HG03135 (cell line): ENCODE measurements at regions not wholly inside any gene's neighbourhood (a gene's known extent, or its start where the extent isn't known, plus 50 kb on each side); places are given as distances from the start of the nearest gene placed in this dataset.
A peak's percentile ranks its signal among the peaks of the same experiment; 100 is the strongest.

ENCODE experiments used
- ATAC-seq: cut with Tn5 transposase; IDR thresholded peaks from one replicate; pipeline ENCODE4 v1.9.1; 2021; ENCODE audit warnings: mild to moderate bottlenecking, moderate library complexity; ENCODE audit not compliant: unreplicated experiment

GRCh38 chr2:453132-453531 lies 165.2 kb upstream of the ALKAL2 start:
- no peak for ATAC-seq

DNA sequence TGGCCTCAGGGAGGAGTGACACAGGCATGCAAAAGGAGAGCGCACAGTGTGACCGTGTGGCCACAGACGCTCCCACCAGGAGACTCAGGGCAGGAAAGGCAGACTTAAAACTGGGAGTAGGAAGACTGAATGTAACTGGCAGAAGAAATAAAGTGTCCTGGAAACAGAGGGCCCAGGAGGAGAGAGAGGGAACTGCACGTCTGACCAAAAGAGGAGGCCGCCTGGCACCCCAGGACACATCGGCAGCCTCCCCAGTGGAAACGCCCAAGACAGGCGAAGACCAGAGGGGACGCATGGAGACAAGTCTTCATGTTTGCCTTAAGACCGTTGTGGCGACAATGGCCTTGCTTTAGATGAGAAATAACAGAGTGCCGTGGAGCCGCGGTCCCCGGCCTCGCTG lies 163.6 kb upstream of the ALKAL2 start:
- no peak for ATAC-seq

DNA sequence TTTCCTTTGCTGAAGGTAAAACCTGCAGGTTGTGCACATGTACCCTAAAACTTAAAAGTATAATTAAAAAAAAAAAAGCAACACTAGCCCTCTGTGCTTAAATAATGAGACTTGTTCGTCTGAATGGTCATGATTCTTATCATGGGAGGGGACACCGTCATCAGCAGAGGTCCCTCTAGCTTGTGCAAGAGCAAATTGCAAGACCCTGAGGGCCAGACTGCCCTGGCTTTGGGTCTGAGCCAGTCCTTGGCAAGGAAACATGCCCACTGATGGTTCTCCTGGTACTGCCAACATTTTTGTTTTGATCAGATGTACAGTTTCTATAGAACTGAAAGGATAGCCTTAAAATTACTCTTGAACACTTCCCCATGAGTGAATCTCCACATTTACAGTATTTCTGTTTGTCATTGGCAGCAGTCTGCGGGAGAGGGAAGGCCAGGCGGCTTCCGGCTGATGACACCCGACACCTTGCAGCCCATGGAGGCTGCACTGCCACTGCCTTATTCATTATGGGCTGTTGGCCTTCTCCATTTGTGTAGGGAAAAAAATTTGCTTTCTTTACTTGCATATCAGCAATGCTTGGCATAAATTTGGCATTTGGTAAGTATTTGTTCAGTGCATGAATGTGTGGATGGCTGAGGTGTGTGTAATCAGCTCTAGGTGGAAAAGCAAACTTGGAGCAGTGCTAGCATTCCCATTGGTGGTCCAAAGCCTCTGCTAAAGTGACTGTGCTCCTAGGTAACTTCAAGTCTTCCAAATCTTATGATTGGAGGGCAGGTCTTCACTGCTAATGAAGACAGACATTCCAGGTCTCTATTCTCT lies 161.6 kb upstream of the ALKAL2 start:
- no peak for ATAC-seq

GRCh38 chr2:447902-448665 lies 160.2 kb upstream of the ALKAL2 start:
- no peak for ATAC-seq

DNA sequence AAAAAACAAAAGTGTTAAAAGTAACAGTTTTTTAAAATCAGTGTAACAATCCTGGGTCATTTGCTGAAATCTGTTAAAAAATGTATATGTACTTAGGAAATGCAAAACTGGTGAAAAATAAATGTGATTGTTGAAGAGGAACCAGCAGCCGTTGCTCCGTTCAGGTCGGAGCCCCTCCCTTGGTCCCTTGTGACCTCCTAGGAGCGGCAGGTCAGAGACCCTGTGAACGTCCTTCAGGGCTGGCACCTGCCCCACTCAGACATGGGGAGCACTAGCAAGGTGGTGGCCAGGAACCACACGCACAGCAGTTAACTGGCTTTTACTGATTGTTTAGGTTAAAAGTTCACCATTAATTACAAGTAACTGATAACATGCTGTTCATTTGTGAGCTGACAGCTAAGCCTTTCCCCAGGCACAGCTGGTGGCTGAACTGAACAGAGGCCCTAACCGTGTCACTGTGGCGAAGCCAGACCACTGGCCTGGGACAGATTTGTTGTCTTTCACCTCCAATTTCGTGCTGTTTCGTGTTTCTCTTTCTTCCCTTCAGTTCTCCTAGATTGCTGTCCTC lies 159.2 kb upstream of the ALKAL2 start:
- ATAC-seq = no peak

- ATAC-seq = no peak
Measured at GRCh38 chr2:446303-446874, 158.5 kb upstream of the ALKAL2 start.

- ATAC-seq = no peak
Measured at GRCh38 chr2:445896-446295, 158.0 kb upstream of the ALKAL2 start.

- no peak for ATAC-seq
Measured at GRCh38 chr2:444937-445884, 157.3 kb upstream of the ALKAL2 start.

DNA sequence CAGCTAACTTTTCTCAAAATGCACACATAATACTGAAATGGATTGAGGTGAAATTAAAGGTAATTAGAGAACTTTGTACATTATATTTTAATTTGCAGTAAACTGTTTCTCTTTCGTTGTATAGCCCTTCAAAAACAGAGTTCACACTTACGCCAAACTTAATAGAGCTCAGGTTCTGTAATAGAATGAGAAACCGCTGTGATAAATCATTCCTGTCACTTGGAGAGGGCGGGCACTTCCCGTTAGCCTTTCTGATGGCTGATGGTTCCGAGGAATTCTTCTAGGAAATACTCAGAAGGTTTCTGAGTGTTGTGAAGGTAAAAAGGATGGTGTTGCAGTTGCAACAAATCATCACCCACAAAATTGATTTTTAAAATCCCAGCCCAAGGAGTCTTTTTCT lies 155.8 kb upstream of the ALKAL2 start:
- no peak for ATAC-seq

GRCh38 chr2:443216-443615 lies 155.3 kb upstream of the ALKAL2 start:
- no peak for ATAC-seq

- no peak for ATAC-seq
Measured at GRCh38 chr2:441258-442022, 153.5 kb upstream of the ALKAL2 start.

DNA sequence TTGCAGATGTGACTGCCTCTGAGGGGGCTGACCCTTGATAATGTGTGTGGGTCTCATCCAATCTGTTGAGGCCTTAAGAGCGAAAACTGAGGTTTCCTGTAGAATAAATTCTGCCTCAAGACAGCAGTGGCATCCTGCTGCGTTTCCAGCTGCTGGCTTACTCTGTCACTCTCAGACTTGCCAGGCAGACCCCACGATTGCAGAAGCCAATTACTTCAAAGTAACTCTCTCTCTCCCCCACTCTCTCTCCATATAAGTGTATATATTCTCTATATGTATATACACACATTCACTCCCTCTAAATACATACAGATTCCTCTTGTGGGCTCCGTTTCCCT lies 152.5 kb upstream of the ALKAL2 start:
- no peak for ATAC-seq

GRCh38 chr2:439556-440402 lies 151.9 kb upstream of the ALKAL2 start:
- no peak for ATAC-seq

DNA sequence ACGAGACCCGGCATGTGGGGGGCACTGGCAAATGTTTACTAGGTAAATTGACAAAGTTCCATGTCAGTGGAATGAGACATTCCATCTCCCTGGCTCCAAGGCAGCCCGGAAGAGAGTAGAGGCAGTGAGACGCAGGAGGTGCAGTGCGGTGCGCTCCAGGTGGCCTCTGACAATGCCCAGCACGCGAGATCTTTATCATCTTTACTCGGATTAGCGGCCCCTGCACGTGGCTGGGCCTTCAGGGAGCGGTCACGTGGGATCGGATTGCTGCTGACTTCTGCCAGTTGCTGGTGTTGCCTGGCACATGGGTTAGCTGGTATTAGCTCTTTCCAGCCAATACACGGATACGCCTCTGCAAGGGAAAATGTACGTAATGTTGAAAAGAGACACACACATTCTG lies 151.2 kb upstream of the ALKAL2 start:
- ATAC-seq = no peak

DNA sequence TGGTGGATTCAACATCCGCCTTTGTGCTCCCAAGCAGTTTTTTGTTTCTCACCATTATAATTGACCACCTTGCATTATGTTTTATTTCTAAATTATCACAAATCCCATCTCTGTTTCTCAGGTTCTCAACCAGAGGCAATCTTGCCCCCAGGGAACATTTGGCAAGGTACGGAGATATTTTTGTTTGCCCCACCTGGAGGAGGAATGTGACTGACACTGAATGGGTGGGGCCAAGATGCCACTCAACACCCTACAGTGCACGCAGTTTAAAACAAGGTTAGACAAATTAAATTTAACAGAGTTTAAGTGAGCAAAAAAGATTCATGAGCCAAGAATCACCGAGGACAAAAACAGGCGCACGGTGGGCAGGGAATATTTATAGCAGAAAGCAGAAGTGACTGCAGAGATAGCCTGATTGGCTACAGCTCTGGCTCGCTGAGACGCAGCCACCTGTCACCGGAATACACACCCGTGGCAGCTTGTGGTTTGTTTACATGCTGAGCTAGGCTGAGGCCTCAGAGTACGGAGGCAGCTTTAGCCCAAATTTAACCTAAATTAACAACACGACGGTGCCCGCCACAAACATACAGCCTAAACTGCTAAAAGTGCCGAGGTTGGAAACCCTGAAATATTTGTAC lies 150.0 kb upstream of the ALKAL2 start:
- peak; percentile 98 for ATAC-seq

- ATAC-seq = no peak
Measured at GRCh38 chr2:437180-437579, 149.3 kb upstream of the ALKAL2 start.

- no peak for ATAC-seq
Measured at GRCh38 chr2:436205-436604, 148.3 kb upstream of the ALKAL2 start.

DNA sequence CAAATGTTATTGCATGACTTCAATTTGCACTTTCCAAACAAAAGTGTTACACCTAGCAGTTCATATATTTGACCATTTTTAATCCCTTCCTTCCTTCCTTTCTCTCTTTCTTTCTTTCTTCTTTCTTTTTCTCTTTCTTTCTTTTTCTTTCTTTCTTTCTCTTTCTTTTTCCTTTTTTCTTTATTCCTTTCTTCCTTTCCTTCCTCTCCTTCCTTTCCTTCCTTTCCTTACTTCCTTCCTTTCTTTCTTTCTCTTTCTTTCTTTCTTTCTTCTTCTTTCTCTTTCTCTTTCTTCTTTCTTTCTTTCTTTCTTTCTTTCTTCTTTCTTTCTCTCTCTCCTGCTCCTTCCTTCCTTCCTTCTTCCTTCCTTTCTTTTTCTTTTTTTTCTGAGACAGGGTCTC lies 146.7 kb upstream of the ALKAL2 start:
- no peak for ATAC-seq

DNA sequence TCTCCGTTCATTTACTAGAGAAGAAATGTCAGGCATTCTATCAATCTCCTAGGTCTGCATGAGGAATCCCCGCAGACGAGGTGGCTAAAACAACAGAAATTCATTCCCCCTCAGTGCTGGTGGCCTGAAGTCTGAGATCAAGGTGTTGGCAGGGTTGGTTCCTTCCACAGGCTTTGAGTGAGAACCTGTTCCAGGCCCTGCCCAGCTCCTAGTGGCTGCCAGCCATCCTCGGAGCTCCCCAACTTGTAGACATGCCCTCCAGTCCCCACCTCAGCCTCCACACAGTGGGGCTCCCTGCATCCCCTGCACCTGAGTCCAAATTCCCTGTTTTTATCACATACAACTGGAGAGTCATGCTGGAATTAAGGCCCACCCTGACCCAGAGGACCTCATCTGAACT lies 145.3 kb upstream of the ALKAL2 start:
- no peak for ATAC-seq
